ENCODE measurements at regions not wholly inside any gene's neighbourhood (a gene's known extent, or its start where the extent isn't known, plus 50 kb on each side); places are given as distances from the start of the nearest gene placed in this dataset.

DNA sequence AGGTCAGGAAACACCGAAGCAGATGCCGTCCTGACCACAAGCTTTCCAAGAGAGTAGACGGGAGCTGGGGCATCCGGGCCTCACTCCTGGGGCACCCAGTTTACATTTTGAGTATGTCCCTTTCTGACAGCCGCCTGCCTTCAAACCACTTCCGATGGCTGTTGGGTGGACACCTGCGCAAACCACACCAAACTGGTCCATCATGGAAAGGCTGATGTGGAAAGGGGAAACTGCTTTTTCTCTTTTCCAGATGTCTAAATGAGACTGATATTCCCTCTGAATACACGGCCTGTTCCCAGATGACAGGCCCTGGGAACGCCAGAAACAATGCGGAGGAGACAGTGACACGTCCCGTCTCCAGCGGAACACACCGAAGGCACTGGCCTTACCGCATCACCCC is 290.0 kb upstream of the SALL3 start:
- TF ChIP-seq, protein P1, sequence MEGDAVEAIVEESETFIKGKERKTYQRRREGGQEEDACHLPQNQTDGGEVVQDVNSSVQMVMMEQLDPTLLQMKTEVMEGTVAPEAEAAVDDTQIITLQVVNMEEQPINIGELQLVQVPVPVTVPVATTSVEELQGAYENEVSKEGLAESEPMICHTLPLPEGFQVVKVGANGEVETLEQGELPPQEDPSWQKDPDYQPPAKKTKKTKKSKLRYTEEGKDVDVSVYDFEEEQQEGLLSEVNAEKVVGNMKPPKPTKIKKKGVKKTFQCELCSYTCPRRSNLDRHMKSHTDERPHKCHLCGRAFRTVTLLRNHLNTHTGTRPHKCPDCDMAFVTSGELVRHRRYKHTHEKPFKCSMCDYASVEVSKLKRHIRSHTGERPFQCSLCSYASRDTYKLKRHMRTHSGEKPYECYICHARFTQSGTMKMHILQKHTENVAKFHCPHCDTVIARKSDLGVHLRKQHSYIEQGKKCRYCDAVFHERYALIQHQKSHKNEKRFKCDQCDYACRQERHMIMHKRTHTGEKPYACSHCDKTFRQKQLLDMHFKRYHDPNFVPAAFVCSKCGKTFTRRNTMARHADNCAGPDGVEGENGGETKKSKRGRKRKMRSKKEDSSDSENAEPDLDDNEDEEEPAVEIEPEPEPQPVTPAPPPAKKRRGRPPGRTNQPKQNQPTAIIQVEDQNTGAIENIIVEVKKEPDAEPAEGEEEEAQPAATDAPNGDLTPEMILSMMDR (IDR thresholded peaks at IDR 0.05) = no peak
- no peak for TF ChIP-seq POLR2A (IDR thresholded peaks at IDR 0.05)
- TF ChIP-seq POLR2AphosphoS5 (IDR thresholded peaks at IDR 0.05) = no peak
- no peak for TF ChIP-seq EP300 (IDR thresholded peaks at IDR 0.05)
